SU-DHL-6 (cell line): ENCODE measurements at regions not wholly inside any gene's neighbourhood (a gene's known extent, or its start where the extent isn't known, plus 50 kb on each side); places are given as distances from the start of the nearest gene placed in this dataset.

Experiments
- H2AFZ ChIP-seq: fragments of 200-600 bp; sonication (generic); 2 replicates; pipeline ENCODE4 v1.6.1; 2014; ENCODE audit warnings: low read depth, mild to moderate bottlenecking, moderate library complexity, mixed read lengths, antibody characterized with exemption, low read length; ENCODE audit not compliant: severe bottlenecking
- H3F3A ChIP-seq: fragments of 200-600 bp; shearing (Covaris generic); 2 replicates; pipeline ENCODE4 v1.6.0; 2016; ENCODE audit warnings: antibody characterized with exemption, mild to moderate bottlenecking; ENCODE audit not compliant: insufficient read depth
- H3K27ac ChIP-seq: fragments of 200-600 bp; sonication (generic); 2 replicates; pipeline ENCODE4 v1.5.1; 2016; ENCODE audit warnings: low read depth, mild to moderate bottlenecking, low read length, moderate library complexity, mixed read lengths
- H3K27me3 ChIP-seq: fragments of 200-600 bp; sonication (generic), shearing (Covaris generic); 2 replicates; pipeline ENCODE4 v1.6.0; 2014; ENCODE audit warnings: mild to moderate bottlenecking, low read length
- H3K36me3 ChIP-seq: fragments of 200-600 bp; sonication (generic); 2 replicates; pipeline ENCODE4 v1.6.1; 2014; ENCODE audit warnings: mild to moderate bottlenecking, low read length, mixed read lengths
- H3K4me2 ChIP-seq: fragments of 300-600, 200-600 bp; shearing (Covaris generic), sonication (generic); 2 replicates; pipeline ENCODE4 v1.6.0; 2014; ENCODE audit warnings: low read length, low read depth, mild to moderate bottlenecking; ENCODE audit not compliant: poor library complexity, severe bottlenecking
- H3K4me3 ChIP-seq: fragments of 200-600 bp; sonication (generic); 2 replicates; pipeline ENCODE4 v1.5.1; 2014; ENCODE audit warnings: antibody characterized with exemption, low read length, mild to moderate bottlenecking, mixed read lengths; ENCODE audit not compliant: insufficient read depth, poor library complexity, severe bottlenecking
- H3K79me2 ChIP-seq: fragments of 200-600 bp; sonication (generic); 2 replicates; pipeline ENCODE4 v1.6.1; 2014; ENCODE audit warnings: mild to moderate bottlenecking, low read length, moderate library complexity; ENCODE audit not compliant: insufficient read depth
- H3K9ac ChIP-seq: fragments of 200-600 bp; sonication (generic); 2 replicates; pipeline ENCODE4 v1.7.0; 2014; ENCODE audit warnings: mild to moderate bottlenecking, low read length
- H3K9me2 ChIP-seq: fragments of 200-600 bp; sonication (generic); replicated peaks from 2 replicates; pipeline ENCODE4 v1.6.1; 2014; ENCODE audit warnings: low read length; ENCODE audit not compliant: insufficient read depth
- H3K9me3 ChIP-seq: fragments of 200-600 bp; sonication (generic); 2 replicates; pipeline ENCODE4 v1.6.1; 2014; ENCODE audit warnings: low read length, mixed read lengths; ENCODE audit not compliant: insufficient read depth
- H4K20me1 ChIP-seq: fragments of 200-600 bp; sonication (generic); 2 replicates; pipeline ENCODE4 v1.6.1; 2014; ENCODE audit warnings: low read depth, mild to moderate bottlenecking, antibody characterized with exemption, low read length, moderate library complexity, mixed read lengths
- CTCF ChIP-seq: fragments of 200-600 bp; sonication (generic); IDR thresholded peaks from one replicate; pipeline ENCODE4 v1.5.1; 2017; ENCODE audit warnings: antibody characterized with exemption, mild to moderate bottlenecking, low read length, moderate library complexity; ENCODE audit not compliant: insufficient read depth, poor library complexity, severe bottlenecking
- EZH2phosphoT487 ChIP-seq: fragments of 200-600 bp; sonication (generic), shearing (Covaris generic); conservative IDR thresholded peaks from 2 replicates; pipeline ENCODE4 v1.6.1; 2018; ENCODE audit warnings: mild to moderate bottlenecking, antibody characterized with exemption, low read length, moderate library complexity, mixed read lengths

- H3K27me3 ChIP-seq = no peaks in the 10 kb centered on the region
- H3K9ac ChIP-seq = no peak overlapping the region
- no peaks in the 10 kb centered on the region for H3K9me3 ChIP-seq
- TF ChIP-seq EZH2phosphoT487 = no peak
- peak; percentile 86 for TF ChIP-seq CTCF
- H3K36me3 ChIP-seq = no peaks in the 10 kb centered on the region
- no peak overlapping the region for H3K27ac ChIP-seq
- no peaks in the 10 kb centered on the region for H4K20me1 ChIP-seq
- H3K4me2 ChIP-seq = peak overlapping the region; percentile 29
- H3K79me2 ChIP-seq = no peaks in the 10 kb centered on the region
- peak overlapping the region; percentile 35 for H2AFZ ChIP-seq
- H3K4me3 ChIP-seq = no peak overlapping the region
- H3K9me2 ChIP-seq = no peaks in the 10 kb centered on the region
- no peaks in the 10 kb centered on the region for H3F3A ChIP-seq
Measured at GRCh38 chr11:110376711-110377324, 52.9 kb upstream of the FDX1 start.

GRCh38 chr11:110377434-110377833, 52.3 kb upstream of the FDX1 start:
- Histone ChIP-seq H3K9me2 (no peaks in the 10 kb centered on the region), H2AFZ (no peak overlapping the region), H3K79me2 (no peaks in the 10 kb centered on the region), H3K9ac (no peak overlapping the region), H4K20me1 (no peaks in the 10 kb centered on the region), H3K4me2 (no peak overlapping the region), H3K27me3 (no peaks in the 10 kb centered on the region), H3F3A (no peaks in the 10 kb centered on the region), H3K9me3 (no peaks in the 10 kb centered on the region), H3K27ac (no peak overlapping the region), H3K4me3 (no peak overlapping the region), H3K36me3 (no peaks in the 10 kb centered on the region)
- TF ChIP-seq EZH2phosphoT487 (no peak), CTCF (no peak)

- Histone ChIP-seq H2AFZ (no peak overlapping the region), H3K9me3 (no peaks in the 10 kb centered on the region), H3K4me2 (no peak overlapping the region), H3K9ac (no peak overlapping the region), H3K36me3 (no peaks in the 10 kb centered on the region), H3K27me3 (no peaks in the 10 kb centered on the region), H3K27ac (no peak overlapping the region), H4K20me1 (no peaks in the 10 kb centered on the region), H3F3A (no peaks in the 10 kb centered on the region), H3K9me2 (no peaks in the 10 kb centered on the region), H3K79me2 (no peaks in the 10 kb centered on the region), H3K4me3 (no peak overlapping the region)
- TF ChIP-seq EZH2phosphoT487 = no peak
- no peak for TF ChIP-seq CTCF
Measured at GRCh38 chr11:110379261-110379660, 50.5 kb upstream of the FDX1 start.

- no peaks in the 10 kb centered on the region for H3K36me3 ChIP-seq
- no peak for TF ChIP-seq CTCF
- TF ChIP-seq EZH2phosphoT487 = no peak
- H3K9me2 ChIP-seq = no peaks in the 10 kb centered on the region
- H3K9ac ChIP-seq = no peak overlapping the region
- H3F3A ChIP-seq = no peaks in the 10 kb centered on the region
- H3K9me3 ChIP-seq = no peaks in the 10 kb centered on the region
- H3K4me3 ChIP-seq = no peak overlapping the region
- no peak overlapping the region for H3K27ac ChIP-seq
- no peaks in the 10 kb centered on the region for H3K79me2 ChIP-seq
- no peaks in the 10 kb centered on the region for H3K27me3 ChIP-seq
- H4K20me1 ChIP-seq = no peaks in the 10 kb centered on the region
- no peak overlapping the region for H3K4me2 ChIP-seq
- H2AFZ ChIP-seq = no peak overlapping the region
Measured at GRCh38 chr11:110379936-110380335, 49.8 kb upstream of the FDX1 start.
